ENCODE measurements at regions not wholly inside any gene's neighbourhood (a gene's known extent, or its start where the extent isn't known, plus 50 kb on each side); places are given as distances from the start of the nearest gene placed in this dataset.

- H3K4me3 ChIP-seq (ENCODE audit: control insufficient read depth, low read depth, low read length): no peak overlapping the region
- DNase-seq (ENCODE audit: low read depth): no peak
- TF ChIP-seq CTCF (IDR thresholded peaks at IDR 0.05; ENCODE audit: control insufficient read depth, insufficient read depth, low read depth, low read length, missing control alignments): no peak
Observed at GRCh38 chrX:128664211-128664610, 612.0 kb upstream of the ACTRT1 start.

GRCh38 chrX:128653524-128654060 lies 601.4 kb upstream of the ACTRT1 start:
- no peak overlapping the region for H3K4me3 ChIP-seq (ENCODE audit: control insufficient read depth, low read depth, low read length)
- no peak for TF ChIP-seq CTCF (IDR thresholded peaks at IDR 0.05; ENCODE audit: control insufficient read depth, insufficient read depth, low read depth, low read length, missing control alignments)
- DNase-seq (ENCODE audit: low read depth): no peak

- no peak overlapping the region for H3K4me3 ChIP-seq (ENCODE audit: control insufficient read depth, low read depth, low read length)
- DNase-seq (ENCODE audit: low read depth): no peak
- no peak for TF ChIP-seq CTCF (IDR thresholded peaks at IDR 0.05; ENCODE audit: control insufficient read depth, insufficient read depth, low read depth, low read length, missing control alignments)
Observed at GRCh38 chrX:128650326-128650725, 598.1 kb upstream of the ACTRT1 start.

GRCh38 chrX:128634754-128635153 lies 582.6 kb upstream of the ACTRT1 start:
- no peak for TF ChIP-seq CTCF (IDR thresholded peaks at IDR 0.05; ENCODE audit: control insufficient read depth, insufficient read depth, low read depth, low read length, missing control alignments)
- DNase-seq (ENCODE audit: low read depth): no peak
- H3K4me3 ChIP-seq (ENCODE audit: control insufficient read depth, low read depth, low read length): no peak overlapping the region

- H3K4me3 ChIP-seq (ENCODE audit: control insufficient read depth, low read depth, low read length): no peak overlapping the region
- DNase-seq (ENCODE audit: low read depth): no peak
- TF ChIP-seq CTCF (IDR thresholded peaks at IDR 0.05; ENCODE audit: control insufficient read depth, insufficient read depth, low read depth, low read length, missing control alignments): no peak
Observed at GRCh38 chrX:128623361-128623760, 571.2 kb upstream of the ACTRT1 start.

GRCh38 chrX:128622296-128622695 lies 570.1 kb upstream of the ACTRT1 start:
- H3K4me3 ChIP-seq (ENCODE audit: control insufficient read depth, low read depth, low read length): no peak overlapping the region
- no peak for TF ChIP-seq CTCF (IDR thresholded peaks at IDR 0.05; ENCODE audit: control insufficient read depth, insufficient read depth, low read depth, low read length, missing control alignments)
- no peak for DNase-seq (ENCODE audit: low read depth)

- DNase-seq (ENCODE audit: low read depth): no peak
- no peak for TF ChIP-seq CTCF (IDR thresholded peaks at IDR 0.05; ENCODE audit: control insufficient read depth, insufficient read depth, low read depth, low read length, missing control alignments)
- no peak overlapping the region for H3K4me3 ChIP-seq (ENCODE audit: control insufficient read depth, low read depth, low read length)
Observed at GRCh38 chrX:128619490-128619889, 567.3 kb upstream of the ACTRT1 start.

Data from AG09309 (cell line).